ENCODE measurements at regions not wholly inside any gene's neighbourhood (a gene's known extent, or its start where the extent isn't known, plus 50 kb on each side); places are given as distances from the start of the nearest gene placed in this dataset.
"Not testable (repeated sequence)": the region's sequence is repeated elsewhere in the genome, so short reads cannot be mapped to it uniquely, and the experiment has no call there.

GRCh38 chr15:28789401-28790114 lies 58.9 kb downstream of the GOLGA6L7 start:
- not testable (repeated sequence) for H3K4me3 ChIP-seq (ENCODE audit: insufficient read depth, low read depth, low read length); H3K36me3 ChIP-seq (replicated peaks; ENCODE audit: control insufficient read depth, insufficient read depth, low read length); H3K27me3 ChIP-seq (ENCODE audit: control insufficient read depth, insufficient read depth, low read length); DNase-seq

GRCh38 chr15:28788649-28789400 lies 59.6 kb downstream of the GOLGA6L7 start:
- H3K4me3 ChIP-seq (ENCODE audit: insufficient read depth, low read depth, low read length); H3K27me3 ChIP-seq (ENCODE audit: control insufficient read depth, insufficient read depth, low read length); H3K36me3 ChIP-seq (replicated peaks; ENCODE audit: control insufficient read depth, insufficient read depth, low read length): not testable (repeated sequence)
- peak; percentile 24 for DNase-seq

- H3K4me3 ChIP-seq (ENCODE audit: insufficient read depth, low read depth, low read length); H3K36me3 ChIP-seq (replicated peaks; ENCODE audit: control insufficient read depth, insufficient read depth, low read length); H3K27me3 ChIP-seq (ENCODE audit: control insufficient read depth, insufficient read depth, low read length); DNase-seq: not testable (repeated sequence)
Measured at GRCh38 chr15:28788176-28788575, 60.3 kb downstream of the GOLGA6L7 start.

- H3K4me3 ChIP-seq (ENCODE audit: insufficient read depth, low read depth, low read length), result no peak overlapping the region
- peaks cover 1% of the 10 kb centered on the region; the same call in 1 of the 2 replicates for H3K27me3 ChIP-seq (ENCODE audit: control insufficient read depth, insufficient read depth, low read length)
- no peak for DNase-seq
- H3K36me3 ChIP-seq (replicated peaks; ENCODE audit: control insufficient read depth, insufficient read depth, low read length), result no peaks in the 10 kb centered on the region
Measured at GRCh38 chr15:28786521-28786920, 61.9 kb downstream of the GOLGA6L7 start.

GRCh38 chr15:28784347-28785163 lies 63.9 kb downstream of the GOLGA6L7 start:
- not testable (repeated sequence) for DNase-seq; H3K4me3 ChIP-seq (ENCODE audit: insufficient read depth, low read depth, low read length); H3K27me3 ChIP-seq (ENCODE audit: control insufficient read depth, insufficient read depth, low read length); H3K36me3 ChIP-seq (replicated peaks; ENCODE audit: control insufficient read depth, insufficient read depth, low read length)

- Histone ChIP-seq H3K4me3 (ENCODE audit: insufficient read depth, low read depth, low read length) (no peak overlapping the region), H3K36me3 (replicated peaks; ENCODE audit: control insufficient read depth, insufficient read depth, low read length) (no peaks in the 10 kb centered on the region), H3K27me3 (ENCODE audit: control insufficient read depth, insufficient read depth, low read length) (no peaks in the 10 kb centered on the region)
- DNase-seq, result no peak
Measured at GRCh38 chr15:28783873-28784272, 64.6 kb downstream of the GOLGA6L7 start.

- no peak for DNase-seq
- no peaks in the 10 kb centered on the region for H3K36me3 ChIP-seq (replicated peaks; ENCODE audit: control insufficient read depth, insufficient read depth, low read length)
- no peaks in the 10 kb centered on the region for H3K27me3 ChIP-seq (ENCODE audit: control insufficient read depth, insufficient read depth, low read length)
- no peak overlapping the region for H3K4me3 ChIP-seq (ENCODE audit: insufficient read depth, low read depth, low read length)
Measured at GRCh38 chr15:28783466-28783865, 65.0 kb downstream of the GOLGA6L7 start.

- DNase-seq; H3K4me3 ChIP-seq (ENCODE audit: insufficient read depth, low read depth, low read length); H3K36me3 ChIP-seq (replicated peaks; ENCODE audit: control insufficient read depth, insufficient read depth, low read length): not testable (repeated sequence)
Measured at GRCh38 chr15:28778397-28778796, 66.2 kb upstream of the GOLGA8M start.

GRCh38 chr15:28772857-28773256 lies 60.6 kb upstream of the GOLGA8M start:
- DNase-seq; H3K36me3 ChIP-seq (replicated peaks; ENCODE audit: control insufficient read depth, insufficient read depth, low read length); H3K4me3 ChIP-seq (ENCODE audit: insufficient read depth, low read depth, low read length); H3K27me3 ChIP-seq (ENCODE audit: control insufficient read depth, insufficient read depth, low read length): not testable (repeated sequence)

More at GRCh38 chr15:28778397-28778796, 66.2 kb upstream of the GOLGA8M start:
- not testable (repeated sequence) for H3K27me3 ChIP-seq (ENCODE audit: control insufficient read depth, insufficient read depth, low read length)
